GM21381 (cell line): ENCODE measurements at regions not wholly inside any gene's neighbourhood (a gene's known extent, or its start where the extent isn't known, plus 50 kb on each side); places are given as distances from the start of the nearest gene placed in this dataset.
"Not testable (repeated sequence)": the region's sequence is repeated elsewhere in the genome, so short reads cannot be mapped to it uniquely, and the experiment has no call there.

Source experiments
- ATAC-seq: cut with Tn5 transposase; IDR thresholded peaks from one replicate; pipeline ENCODE4 v1.9.1; 2021; ENCODE audit warnings: mild to moderate bottlenecking, moderate library complexity; ENCODE audit not compliant: unreplicated experiment

- not testable (repeated sequence) for ATAC-seq
These were observed 902.9 kb upstream of the CDH18 start for GRCh38 chr5:20890936-20891335.

- not testable (repeated sequence) for ATAC-seq
These were observed 887.7 kb upstream of the CDH18 start for GRCh38 chr5:20875726-20876125.

DNA sequence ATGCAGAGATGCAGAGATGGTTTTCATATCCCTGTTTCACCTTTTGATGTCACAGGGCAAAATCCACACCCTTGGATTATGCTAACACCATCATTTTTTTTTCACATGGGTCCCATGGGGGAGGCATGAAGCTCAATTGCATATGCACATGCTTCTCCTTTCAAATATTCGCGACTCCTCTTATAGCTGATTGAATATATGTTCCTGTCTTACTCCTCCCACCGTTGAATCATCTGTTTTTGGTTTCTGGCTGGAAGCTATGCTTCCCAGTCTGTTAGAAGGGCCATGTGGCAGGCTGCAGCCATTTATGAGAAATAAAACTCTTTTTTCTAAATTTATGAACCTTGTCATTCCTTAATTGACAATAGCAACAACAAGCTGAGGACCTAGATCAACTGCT, 877.9 kb upstream of the CDH18 start:
- not testable (repeated sequence) for ATAC-seq

GRCh38 chr5:20833081-20833627, 845.2 kb upstream of the CDH18 start:
- ATAC-seq, result no peak

DNA sequence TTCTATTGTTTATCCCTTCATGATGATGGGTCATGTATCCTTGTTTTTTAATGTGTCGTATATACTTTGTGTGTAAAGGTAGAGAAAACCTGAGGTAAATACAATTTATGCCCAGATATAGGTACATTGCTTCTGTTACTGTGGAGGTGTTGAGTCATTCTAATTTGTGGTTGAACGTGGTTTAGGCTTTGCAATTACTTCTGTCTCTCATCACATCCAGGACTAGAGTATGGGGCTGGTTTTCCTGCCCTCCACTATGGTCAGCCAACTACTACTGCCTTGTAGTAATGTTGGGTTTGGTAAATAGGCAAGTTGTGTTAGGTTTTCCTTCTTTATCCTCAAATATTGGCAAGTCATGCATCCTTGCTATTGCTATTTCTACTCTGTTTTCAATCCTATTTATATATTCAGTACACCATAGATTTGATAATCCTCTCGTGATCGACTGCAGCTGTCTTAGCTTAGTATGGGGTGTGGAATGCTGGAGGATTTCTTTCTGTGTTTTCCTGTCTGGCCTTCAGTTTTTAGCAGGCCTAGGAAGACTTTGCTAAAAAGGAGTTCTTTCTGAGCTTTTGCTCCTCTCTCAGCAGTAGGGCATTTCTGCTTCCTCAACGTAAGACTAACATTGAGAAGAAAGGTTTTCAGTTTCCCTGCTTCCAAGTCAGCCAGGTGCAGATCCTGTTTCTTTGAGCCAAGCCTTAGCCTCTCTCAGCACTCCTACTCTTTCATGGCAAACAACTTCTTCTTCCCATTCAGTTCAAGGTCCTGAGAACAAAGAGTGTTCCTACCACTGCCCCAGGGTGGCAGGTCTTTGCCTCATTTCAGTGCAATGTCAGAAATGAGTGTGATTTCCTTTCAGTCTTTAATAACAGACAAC, 844.4 kb upstream of the CDH18 start:
- no peak for ATAC-seq

- not testable (repeated sequence) for ATAC-seq
These were observed 838.0 kb upstream of the CDH18 start for GRCh38 chr5:20825951-20826350.

- ATAC-seq, result not testable (repeated sequence)
These were observed 809.2 kb upstream of the CDH18 start for GRCh38 chr5:20797216-20797615.

DNA sequence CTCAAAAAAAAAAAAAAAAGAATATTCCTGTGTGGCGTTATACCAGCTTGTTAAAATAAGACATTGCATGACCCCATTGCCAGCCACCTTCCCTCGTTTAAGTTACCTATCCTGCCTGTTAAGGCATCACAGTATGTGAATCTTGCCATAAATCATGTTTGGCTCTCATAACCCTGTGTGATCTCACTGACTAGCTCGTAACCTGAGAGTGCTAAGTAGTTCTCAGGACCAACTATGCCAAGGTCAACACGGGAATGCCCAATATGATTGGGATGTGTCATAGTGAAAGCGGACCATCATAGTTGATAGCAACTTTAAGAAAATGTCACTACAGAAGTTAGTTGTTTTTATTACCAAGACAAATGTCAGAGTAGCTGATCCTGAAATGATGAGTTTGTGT, 796.8 kb upstream of the CDH18 start:
- not testable (repeated sequence) for ATAC-seq

- not testable (repeated sequence) for ATAC-seq
These were observed 795.5 kb upstream of the CDH18 start for GRCh38 chr5:20783484-20783883.

DNA sequence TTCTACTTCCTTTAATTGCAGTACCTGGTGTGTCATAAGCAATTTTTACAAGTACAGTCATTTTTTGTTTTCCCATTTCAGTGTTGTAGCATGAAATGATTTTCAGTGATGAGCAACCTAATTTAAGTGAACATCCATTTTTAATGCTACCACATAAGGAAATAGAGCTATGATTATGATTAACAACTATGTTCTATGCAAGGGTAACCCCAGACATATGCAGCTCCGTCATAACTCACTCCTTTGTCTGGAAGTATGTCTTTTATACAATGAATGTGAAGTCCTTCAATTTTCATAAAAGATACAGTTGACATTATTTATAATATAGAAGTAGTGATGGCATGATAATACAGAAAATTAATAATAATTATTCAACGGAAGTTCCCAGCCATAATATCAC, 783.3 kb upstream of the CDH18 start:
- not testable (repeated sequence) for ATAC-seq

DNA sequence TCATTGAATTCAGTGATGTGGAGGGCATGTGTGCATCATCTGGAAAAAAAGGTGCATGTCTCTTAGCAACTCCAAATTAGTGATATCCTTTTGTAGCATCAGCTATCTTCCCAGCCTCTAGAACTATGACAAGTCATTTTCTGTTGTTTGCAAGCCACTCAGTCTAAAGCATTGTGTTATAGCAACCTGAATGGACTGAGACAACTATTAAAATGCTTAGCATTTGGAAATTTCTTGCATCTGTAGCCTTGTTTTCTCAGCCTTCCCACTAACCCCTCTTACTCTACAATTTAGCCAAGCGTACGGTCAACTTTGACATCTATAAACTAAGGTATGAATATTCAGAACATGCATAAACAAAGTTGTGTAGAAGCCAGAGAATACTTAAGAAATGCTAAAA, 777.1 kb upstream of the CDH18 start:
- ATAC-seq, result not testable (repeated sequence)

- not testable (repeated sequence) for ATAC-seq
These were observed 771.5 kb upstream of the CDH18 start for GRCh38 chr5:20759459-20759858.

GRCh38 chr5:20752179-20752578, 764.2 kb upstream of the CDH18 start:
- ATAC-seq, result not testable (repeated sequence)

- ATAC-seq, result not testable (repeated sequence)
These were observed 747.7 kb upstream of the CDH18 start for GRCh38 chr5:20735715-20736114.

DNA sequence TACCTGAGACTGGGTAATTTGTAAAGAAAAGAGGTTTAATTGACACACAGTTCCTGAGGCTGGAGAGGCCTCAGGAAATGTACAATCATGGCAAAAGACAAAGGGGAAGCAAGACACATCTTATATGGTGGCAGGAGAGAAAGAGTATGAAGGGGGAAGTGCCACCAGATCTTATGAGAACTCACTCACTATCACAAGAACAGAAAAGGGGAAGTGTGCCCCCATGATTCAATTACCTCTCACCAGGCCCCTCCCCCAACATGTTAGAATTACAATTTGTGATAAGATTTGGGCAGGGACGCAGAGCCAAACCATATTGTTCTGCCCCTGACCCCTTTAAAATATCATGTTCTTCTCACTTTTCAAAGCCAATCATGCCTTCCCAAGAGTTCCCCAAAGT, 744.2 kb upstream of the CDH18 start:
- not testable (repeated sequence) for ATAC-seq

DNA sequence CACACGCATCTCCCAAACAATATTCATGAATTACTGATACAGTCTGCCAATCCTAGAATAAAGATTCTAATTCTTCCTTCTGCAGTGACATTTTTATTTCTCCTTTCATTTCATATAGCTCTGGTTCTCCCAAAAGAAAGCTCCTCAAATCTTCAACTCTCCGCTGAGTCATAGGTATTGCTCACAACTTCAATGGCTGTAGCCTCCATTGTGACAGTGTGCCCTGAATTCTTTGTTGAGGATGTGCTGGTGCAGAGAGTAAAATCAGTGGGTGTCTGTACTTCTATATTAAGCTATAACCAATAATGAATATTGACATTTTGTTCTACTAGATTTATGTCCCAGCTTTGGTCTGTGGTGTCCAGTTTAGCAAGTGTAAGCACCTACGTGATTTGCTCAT, 733.3 kb upstream of the CDH18 start:
- ATAC-seq, result not testable (repeated sequence)

- ATAC-seq, result not testable (repeated sequence)
These were observed 723.6 kb upstream of the CDH18 start for GRCh38 chr5:20711520-20712155.

- ATAC-seq, result not testable (repeated sequence)
These were observed 719.6 kb upstream of the CDH18 start for GRCh38 chr5:20707634-20708033.

GRCh38 chr5:20694121-20694520, 706.1 kb upstream of the CDH18 start:
- ATAC-seq, result no peak

- no peak for ATAC-seq
These were observed 704.9 kb upstream of the CDH18 start for GRCh38 chr5:20692913-20693312.

DNA sequence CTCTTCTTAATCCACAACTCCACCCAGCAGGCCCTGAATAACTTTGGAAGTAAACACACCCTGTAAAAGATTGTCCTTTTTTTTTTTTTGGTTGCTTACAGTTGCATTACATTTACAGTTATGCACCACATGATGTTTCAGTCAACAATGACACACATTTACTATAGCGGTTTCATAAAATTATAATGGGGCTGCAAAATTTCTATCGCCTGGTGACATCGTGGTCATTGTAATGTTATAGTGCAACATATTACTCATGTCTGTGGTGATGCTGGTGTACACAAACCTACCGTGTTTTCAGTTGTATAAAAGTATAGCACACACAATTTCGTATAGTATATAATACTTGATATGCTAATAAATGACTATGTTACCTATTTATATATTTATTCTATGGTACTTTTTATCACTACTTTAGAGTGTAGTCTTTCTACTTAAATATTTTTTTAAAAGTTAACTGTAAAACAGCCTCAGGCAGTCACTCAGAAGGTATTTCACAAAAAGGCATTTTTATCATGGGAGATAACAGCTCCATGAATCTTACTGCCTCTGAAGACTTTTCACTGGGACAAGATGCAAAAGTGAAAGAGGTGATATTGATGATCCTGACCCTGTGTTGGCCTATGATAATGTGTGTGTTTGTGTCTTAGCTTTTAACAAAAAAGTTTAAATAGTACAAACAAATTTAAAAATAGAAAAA, 695.4 kb upstream of the CDH18 start:
- no peak for ATAC-seq
